Activated naive CD8-positive, alpha-beta T cell treated with anti-CD3 and anti-CD28 coated beads for 36 hours (primary cell): ENCODE measurements at regions not wholly inside any gene's neighbourhood (a gene's known extent, or its start where the extent isn't known, plus 50 kb on each side); places are given as distances from the start of the nearest gene placed in this dataset.

Source experiments
- DNase-seq: peaks from one replicate; pipeline ENCODE4 v3.0.0; 2021
- H3K27ac Mint-ChIP-seq: one replicate; pipeline ENCODE4 v1.8.0; 2022; ENCODE audit warnings: mild to moderate bottlenecking, moderate library complexity, mixed read lengths
- H3K27me3 Mint-ChIP-seq: one replicate; pipeline ENCODE4 v1.8.0; 2022; ENCODE audit warnings: mild to moderate bottlenecking, mixed read lengths
- H3K36me3 Mint-ChIP-seq: one replicate; pipeline ENCODE4 v1.8.0; 2021; ENCODE audit warnings: mild to moderate bottlenecking, mixed read lengths
- H3K4me1 Mint-ChIP-seq: one replicate; pipeline ENCODE4 v1.8.0; 2021; ENCODE audit warnings: mixed read lengths
- H3K4me3 Mint-ChIP-seq: one replicate; pipeline ENCODE4 v1.8.0; 2022; ENCODE audit warnings: mild to moderate bottlenecking, moderate library complexity, mixed read lengths
- H3K9me3 Mint-ChIP-seq: one replicate; pipeline ENCODE4 v1.8.0; 2022; ENCODE audit warnings: mixed read lengths

- Mint-ChIP-seq H3K27ac (no peak overlapping the region), H3K27me3 (no peaks in the 10 kb centered on the region), H3K4me1 (no peaks in the 10 kb centered on the region), H3K9me3 (no peaks in the 10 kb centered on the region), H3K36me3 (no peaks in the 10 kb centered on the region), H3K4me3 (no peak overlapping the region)
- DNase-seq: no peak
Measured at GRCh38 chr6:97885325-97885724, 602.3 kb upstream of the MMS22L start.

GRCh38 chr6:97885828-97886227 lies 602.8 kb upstream of the MMS22L start:
- Mint-ChIP-seq H3K27me3 (no peaks in the 10 kb centered on the region), H3K36me3 (no peaks in the 10 kb centered on the region)

GRCh38 chr6:97901531-97901930 lies 618.5 kb upstream of the MMS22L start:
- Mint-ChIP-seq H3K36me3 (no peaks in the 10 kb centered on the region), H3K9me3 (peaks cover 3% of the 10 kb centered on the region), H3K4me3 (no peak overlapping the region), H3K27me3 (no peaks in the 10 kb centered on the region), H3K4me1 (no peaks in the 10 kb centered on the region), H3K27ac (no peak overlapping the region)
- DNase-seq: no peak

More at GRCh38 chr6:97885828-97886227, 602.8 kb upstream of the MMS22L start:
- DNase-seq: no peak
- Mint-ChIP-seq H3K27ac (no peak overlapping the region), H3K4me3 (no peak overlapping the region), H3K9me3 (no peaks in the 10 kb centered on the region), H3K4me1 (no peaks in the 10 kb centered on the region)

GRCh38 chr6:97909380-97909779 lies 626.4 kb upstream of the MMS22L start:
- Mint-ChIP-seq H3K4me1 (no peaks in the 10 kb centered on the region), H3K36me3 (no peaks in the 10 kb centered on the region), H3K27me3 (no peaks in the 10 kb centered on the region), H3K27ac (no peak overlapping the region), H3K9me3 (peaks cover 5% of the 10 kb centered on the region), H3K4me3 (no peak overlapping the region)
- DNase-seq: no peak

GRCh38 chr6:97913721-97914120 lies 630.7 kb upstream of the MMS22L start:
- Mint-ChIP-seq H3K4me1 (no peaks in the 10 kb centered on the region), H3K27me3 (no peaks in the 10 kb centered on the region), H3K9me3 (no peaks in the 10 kb centered on the region)

GRCh38 chr6:97914912-97915311 lies 631.9 kb upstream of the MMS22L start:
- H3K36me3 Mint-ChIP-seq: no peaks in the 10 kb centered on the region
- DNase-seq: no peak
- no peaks in the 10 kb centered on the region for H3K4me1 Mint-ChIP-seq
- no peaks in the 10 kb centered on the region for H3K9me3 Mint-ChIP-seq
- no peak overlapping the region for H3K4me3 Mint-ChIP-seq
- H3K27me3 Mint-ChIP-seq: no peaks in the 10 kb centered on the region
- H3K27ac Mint-ChIP-seq: no peak overlapping the region

More at GRCh38 chr6:97913721-97914120, 630.7 kb upstream of the MMS22L start:
- no peak overlapping the region for H3K4me3 Mint-ChIP-seq
- no peak for DNase-seq
- H3K27ac Mint-ChIP-seq: no peak overlapping the region
- H3K36me3 Mint-ChIP-seq: no peaks in the 10 kb centered on the region

GRCh38 chr6:97915537-97915936 lies 632.5 kb upstream of the MMS22L start:
- no peaks in the 10 kb centered on the region for H3K36me3 Mint-ChIP-seq
- no peaks in the 10 kb centered on the region for H3K27me3 Mint-ChIP-seq
- H3K4me1 Mint-ChIP-seq: no peaks in the 10 kb centered on the region
- H3K4me3 Mint-ChIP-seq: no peak overlapping the region
- DNase-seq: no peak
- no peak overlapping the region for H3K27ac Mint-ChIP-seq
- H3K9me3 Mint-ChIP-seq: no peaks in the 10 kb centered on the region

- Mint-ChIP-seq H3K27ac (no peak overlapping the region), H3K27me3 (no peaks in the 10 kb centered on the region), H3K36me3 (no peaks in the 10 kb centered on the region)
Measured at GRCh38 chr6:97917369-97917768, 634.4 kb upstream of the MMS22L start.

GRCh38 chr6:97919046-97919445 lies 636.0 kb upstream of the MMS22L start:
- DNase-seq: no peak
- no peak overlapping the region for H3K4me3 Mint-ChIP-seq
- H3K27ac Mint-ChIP-seq: no peak overlapping the region
- no peaks in the 10 kb centered on the region for H3K9me3 Mint-ChIP-seq
- H3K36me3 Mint-ChIP-seq: no peaks in the 10 kb centered on the region
- no peaks in the 10 kb centered on the region for H3K27me3 Mint-ChIP-seq
- no peaks in the 10 kb centered on the region for H3K4me1 Mint-ChIP-seq

More at GRCh38 chr6:97917369-97917768, 634.4 kb upstream of the MMS22L start:
- Mint-ChIP-seq H3K4me3 (no peak overlapping the region), H3K9me3 (no peaks in the 10 kb centered on the region), H3K4me1 (no peaks in the 10 kb centered on the region)
- DNase-seq: no peak

GRCh38 chr6:97919631-97920030 lies 636.6 kb upstream of the MMS22L start:
- Mint-ChIP-seq H3K9me3 (no peaks in the 10 kb centered on the region), H3K4me3 (no peak overlapping the region), H3K27me3 (no peaks in the 10 kb centered on the region), H3K27ac (no peak overlapping the region), H3K4me1 (no peaks in the 10 kb centered on the region), H3K36me3 (no peaks in the 10 kb centered on the region)
- DNase-seq: no peak

GRCh38 chr6:97923249-97923648 lies 640.2 kb upstream of the MMS22L start:
- H3K27ac Mint-ChIP-seq: no peak overlapping the region
- DNase-seq: no peak
- H3K36me3 Mint-ChIP-seq: no peaks in the 10 kb centered on the region
- no peak overlapping the region for H3K4me3 Mint-ChIP-seq
- H3K4me1 Mint-ChIP-seq: no peaks in the 10 kb centered on the region
- H3K27me3 Mint-ChIP-seq: no peaks in the 10 kb centered on the region
- H3K9me3 Mint-ChIP-seq: no peaks in the 10 kb centered on the region

- H3K4me1 Mint-ChIP-seq: no peaks in the 10 kb centered on the region
- no peaks in the 10 kb centered on the region for H3K36me3 Mint-ChIP-seq
Measured at GRCh38 chr6:97925504-97925903, 642.5 kb upstream of the MMS22L start.

GRCh38 chr6:97939440-97940168 lies 656.6 kb upstream of the MMS22L start:
- H3K4me1 Mint-ChIP-seq: no peaks in the 10 kb centered on the region
- H3K27me3 Mint-ChIP-seq: no peaks in the 10 kb centered on the region
- H3K27ac Mint-ChIP-seq: no peak overlapping the region
- H3K9me3 Mint-ChIP-seq: peaks cover 2% of the 10 kb centered on the region
- no peak overlapping the region for H3K4me3 Mint-ChIP-seq
- H3K36me3 Mint-ChIP-seq: no peaks in the 10 kb centered on the region
- DNase-seq: no peak

More at GRCh38 chr6:97925504-97925903, 642.5 kb upstream of the MMS22L start:
- Mint-ChIP-seq H3K27me3 (no peaks in the 10 kb centered on the region), H3K4me3 (no peak overlapping the region), H3K27ac (no peak overlapping the region), H3K9me3 (no peaks in the 10 kb centered on the region)
- DNase-seq: no peak

- no peak for DNase-seq
- no peaks in the 10 kb centered on the region for H3K36me3 Mint-ChIP-seq
- H3K27me3 Mint-ChIP-seq: no peaks in the 10 kb centered on the region
- no peaks in the 10 kb centered on the region for H3K4me1 Mint-ChIP-seq
- H3K9me3 Mint-ChIP-seq: peaks cover 3% of the 10 kb centered on the region
- no peak overlapping the region for H3K27ac Mint-ChIP-seq
- no peak overlapping the region for H3K4me3 Mint-ChIP-seq
Measured at GRCh38 chr6:97947841-97948240, 664.8 kb upstream of the MMS22L start.

- Mint-ChIP-seq H3K4me3 (no peak overlapping the region), H3K27ac (no peak overlapping the region), H3K4me1 (no peaks in the 10 kb centered on the region), H3K27me3 (no peaks in the 10 kb centered on the region), H3K9me3 (peaks cover 10% of the 10 kb centered on the region), H3K36me3 (no peaks in the 10 kb centered on the region)
- no peak for DNase-seq
Measured at GRCh38 chr6:97958134-97958533, 675.1 kb upstream of the MMS22L start.

GRCh38 chr6:97963193-97963592 lies 680.2 kb upstream of the MMS22L start:
- DNase-seq: no peak
- Mint-ChIP-seq H3K4me1 (no peaks in the 10 kb centered on the region), H3K9me3 (no peaks in the 10 kb centered on the region), H3K4me3 (no peak overlapping the region), H3K27ac (no peak overlapping the region), H3K27me3 (no peaks in the 10 kb centered on the region), H3K36me3 (no peaks in the 10 kb centered on the region)
